ENCODE measurements at regions not wholly inside any gene's neighbourhood (a gene's known extent, or its start where the extent isn't known, plus 50 kb on each side); places are given as distances from the start of the nearest gene placed in this dataset.

GRCh38 chr3:158918451-158918850 is 116.6 kb downstream of the MFSD1 start:
- no peak for TF ChIP-seq CTCF (IDR thresholded peaks at IDR 0.05)
- Mint-ChIP-seq H3K4me1 (ENCODE audit: unreplicated experiment) (peaks cover 2% of the 10 kb centered on the region), H3K27ac (ENCODE audit: unreplicated experiment) (no peak overlapping the region), H3K36me3 (ENCODE audit: unreplicated experiment) (no peaks in the 10 kb centered on the region), H3K9me3 (ENCODE audit: unreplicated experiment) (no peaks in the 10 kb centered on the region), H3K27me3 (ENCODE audit: unreplicated experiment) (peaks cover 16% of the 10 kb centered on the region), H3K4me3 (ENCODE audit: unreplicated experiment) (no peak overlapping the region)
- DNase-seq (ENCODE audit: extremely low spot score, unreplicated experiment), result no peak

- Mint-ChIP-seq H3K27me3 (ENCODE audit: unreplicated experiment) (peaks cover 16% of the 10 kb centered on the region), H3K36me3 (ENCODE audit: unreplicated experiment) (no peaks in the 10 kb centered on the region), H3K4me1 (ENCODE audit: unreplicated experiment) (peaks cover 2% of the 10 kb centered on the region), H3K4me3 (ENCODE audit: unreplicated experiment) (no peak overlapping the region), H3K27ac (ENCODE audit: unreplicated experiment) (no peak overlapping the region), H3K9me3 (ENCODE audit: unreplicated experiment) (no peaks in the 10 kb centered on the region)
- no peak for TF ChIP-seq CTCF (IDR thresholded peaks at IDR 0.05)
- DNase-seq (ENCODE audit: extremely low spot score, unreplicated experiment), result no peak
Measured at GRCh38 chr3:158920371-158920770, 118.5 kb downstream of the MFSD1 start.

GRCh38 chr3:158925021-158925420 is 123.2 kb downstream of the MFSD1 start:
- no peaks in the 10 kb centered on the region for H3K4me1 Mint-ChIP-seq (ENCODE audit: unreplicated experiment)
- H3K9me3 Mint-ChIP-seq (ENCODE audit: unreplicated experiment), result no peaks in the 10 kb centered on the region
- no peak overlapping the region for H3K27ac Mint-ChIP-seq (ENCODE audit: unreplicated experiment)
- no peak overlapping the region for H3K4me3 Mint-ChIP-seq (ENCODE audit: unreplicated experiment)
- H3K27me3 Mint-ChIP-seq (ENCODE audit: unreplicated experiment), result peaks cover 22% of the 10 kb centered on the region
- no peak for TF ChIP-seq CTCF (IDR thresholded peaks at IDR 0.05)
- no peak for DNase-seq (ENCODE audit: extremely low spot score, unreplicated experiment)
- H3K36me3 Mint-ChIP-seq (ENCODE audit: unreplicated experiment), result no peaks in the 10 kb centered on the region

- Mint-ChIP-seq H3K9me3 (ENCODE audit: unreplicated experiment) (no peaks in the 10 kb centered on the region), H3K4me1 (ENCODE audit: unreplicated experiment) (no peaks in the 10 kb centered on the region), H3K4me3 (ENCODE audit: unreplicated experiment) (no peak overlapping the region), H3K36me3 (ENCODE audit: unreplicated experiment) (no peaks in the 10 kb centered on the region), H3K27me3 (ENCODE audit: unreplicated experiment) (peaks cover 19% of the 10 kb centered on the region), H3K27ac (ENCODE audit: unreplicated experiment) (no peak overlapping the region)
- no peak for TF ChIP-seq CTCF (IDR thresholded peaks at IDR 0.05)
- no peak for DNase-seq (ENCODE audit: extremely low spot score, unreplicated experiment)
Measured at GRCh38 chr3:158925828-158926494, 124.1 kb downstream of the MFSD1 start.

- H3K36me3 Mint-ChIP-seq (ENCODE audit: unreplicated experiment), result no peaks in the 10 kb centered on the region
- TF ChIP-seq CTCF (IDR thresholded peaks at IDR 0.05), result no peak
- no peaks in the 10 kb centered on the region for H3K4me1 Mint-ChIP-seq (ENCODE audit: unreplicated experiment)
- no peaks in the 10 kb centered on the region for H3K9me3 Mint-ChIP-seq (ENCODE audit: unreplicated experiment)
- no peak overlapping the region for H3K4me3 Mint-ChIP-seq (ENCODE audit: unreplicated experiment)
- no peak overlapping the region for H3K27ac Mint-ChIP-seq (ENCODE audit: unreplicated experiment)
- peaks cover 3% of the 10 kb centered on the region for H3K27me3 Mint-ChIP-seq (ENCODE audit: unreplicated experiment)
- DNase-seq (ENCODE audit: extremely low spot score, unreplicated experiment), result no peak
Measured at GRCh38 chr3:158935846-158936245, 134.0 kb downstream of the MFSD1 start.
